ENCODE measurements at regions not wholly inside any gene's neighbourhood (a gene's known extent, or its start where the extent isn't known, plus 50 kb on each side); places are given as distances from the start of the nearest gene placed in this dataset.

DNA sequence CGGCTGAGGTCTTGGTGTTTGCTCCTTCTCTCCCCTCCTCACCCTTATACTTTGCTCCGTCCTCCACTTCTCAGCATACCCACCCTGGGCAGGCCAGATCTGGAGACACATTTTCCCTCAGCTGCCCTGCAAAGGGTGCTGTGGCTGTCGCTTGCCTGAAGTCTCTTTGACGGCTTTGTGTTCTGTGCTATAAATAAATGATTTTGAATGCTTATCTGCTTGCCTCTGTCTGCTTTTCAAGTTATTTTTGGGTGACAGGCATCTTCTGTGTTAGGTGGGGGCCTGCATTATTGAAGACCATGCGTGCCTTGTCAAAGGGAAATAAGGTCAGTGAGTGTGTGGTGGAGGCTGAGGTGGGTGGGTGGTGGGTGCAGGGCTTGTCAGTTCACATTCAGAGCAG, 66.9 kb upstream of the KCND3 start:
- Mint-ChIP-seq H3K4me1 (ENCODE audit: low read depth) (no peaks in the 10 kb centered on the region), H3K27ac (no peak overlapping the region), H3K36me3 (ENCODE audit: low read depth) (no peaks in the 10 kb centered on the region), H3K9me3 (no peaks in the 10 kb centered on the region), H3K27me3 (peaks cover 14% of the 10 kb centered on the region), H3K4me3 (no peak overlapping the region)
- Histone ChIP-seq H3K9me3 (ENCODE audit: control insufficient read depth in 1 of 2, insufficient read depth in 1 of 2, low read length in 2 of 2) (no peaks in the 10 kb centered on the region), H3K4me3 (ENCODE audit: low read length) (no peak overlapping the region), H3K27ac (ENCODE audit: low read depth in 1 of 2, low read length in 2 of 2) (no peak overlapping the region), H3K27me3 (ENCODE audit: control insufficient read depth in 1 of 2, insufficient read depth in 2 of 2, low read length in 2 of 2) (peaks cover 0 to 6% of the 10 kb centered on the region in 2 experiments), H3K4me1 (ENCODE audit: insufficient read depth, low read length) (no peaks in the 10 kb centered on the region), H3K36me3 (ENCODE audit: insufficient read depth, low read length) (no peaks in the 10 kb centered on the region)
- intact Hi-C loops (cut with DNase I, micrococcal nuclease): no loop called here
- ATAC-seq (ENCODE audit: poor library complexity): no peak
- ChIA-PET POLR2A (no interaction called here), CTCF (no interaction called here)
- no peak for DNase-seq
- TF ChIP-seq, protein P1, sequence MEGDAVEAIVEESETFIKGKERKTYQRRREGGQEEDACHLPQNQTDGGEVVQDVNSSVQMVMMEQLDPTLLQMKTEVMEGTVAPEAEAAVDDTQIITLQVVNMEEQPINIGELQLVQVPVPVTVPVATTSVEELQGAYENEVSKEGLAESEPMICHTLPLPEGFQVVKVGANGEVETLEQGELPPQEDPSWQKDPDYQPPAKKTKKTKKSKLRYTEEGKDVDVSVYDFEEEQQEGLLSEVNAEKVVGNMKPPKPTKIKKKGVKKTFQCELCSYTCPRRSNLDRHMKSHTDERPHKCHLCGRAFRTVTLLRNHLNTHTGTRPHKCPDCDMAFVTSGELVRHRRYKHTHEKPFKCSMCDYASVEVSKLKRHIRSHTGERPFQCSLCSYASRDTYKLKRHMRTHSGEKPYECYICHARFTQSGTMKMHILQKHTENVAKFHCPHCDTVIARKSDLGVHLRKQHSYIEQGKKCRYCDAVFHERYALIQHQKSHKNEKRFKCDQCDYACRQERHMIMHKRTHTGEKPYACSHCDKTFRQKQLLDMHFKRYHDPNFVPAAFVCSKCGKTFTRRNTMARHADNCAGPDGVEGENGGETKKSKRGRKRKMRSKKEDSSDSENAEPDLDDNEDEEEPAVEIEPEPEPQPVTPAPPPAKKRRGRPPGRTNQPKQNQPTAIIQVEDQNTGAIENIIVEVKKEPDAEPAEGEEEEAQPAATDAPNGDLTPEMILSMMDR (IDR thresholded peaks at IDR 0.05): no peak

DNA sequence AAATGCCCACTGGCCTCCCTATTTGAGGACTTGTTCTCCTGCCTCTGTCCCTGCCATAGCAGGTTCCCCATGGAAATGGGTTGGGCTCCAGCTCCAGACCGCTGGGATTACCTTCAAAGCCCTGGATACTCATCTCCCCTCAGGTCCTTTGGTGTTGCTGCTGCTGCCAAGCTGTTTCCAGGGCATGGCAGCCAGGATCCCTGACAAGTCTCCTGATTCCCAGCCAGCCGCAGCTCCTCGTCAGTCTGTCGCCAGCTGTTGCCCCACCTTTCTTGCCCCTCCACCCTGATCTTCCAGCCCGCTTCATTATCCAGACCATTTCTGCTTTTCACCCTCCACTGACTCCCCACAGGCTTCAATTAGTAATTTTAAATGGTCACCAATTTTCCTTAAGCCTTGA, 68.3 kb upstream of the KCND3 start:
- H3K9me3 ChIP-seq (ENCODE audit: control insufficient read depth in 1 of 2, insufficient read depth in 1 of 2, low read length in 2 of 2): no peaks in the 10 kb centered on the region
- TF ChIP-seq, protein P1 (IDR thresholded peaks at IDR 0.05): no peak
- POLR2A ChIA-PET: no interaction called here
- DNase-seq: no peak
- peaks cover 0 to 6% of the 10 kb centered on the region in 2 experiments for H3K27me3 ChIP-seq (ENCODE audit: control insufficient read depth in 1 of 2, insufficient read depth in 2 of 2, low read length in 2 of 2)
- no peaks in the 10 kb centered on the region for H3K36me3 Mint-ChIP-seq (ENCODE audit: low read depth)
- H3K27ac ChIP-seq (ENCODE audit: low read depth in 1 of 2, low read length in 2 of 2): no peak overlapping the region
- H3K4me1 Mint-ChIP-seq (ENCODE audit: low read depth): no peaks in the 10 kb centered on the region
- CTCF ChIA-PET: no interaction called here
- no peak overlapping the region for H3K4me3 Mint-ChIP-seq
- no peak for ATAC-seq (ENCODE audit: poor library complexity)
- H3K27me3 Mint-ChIP-seq: peaks cover 22% of the 10 kb centered on the region
- intact Hi-C loops (cut with DNase I, micrococcal nuclease): no loop called here
- H3K27ac Mint-ChIP-seq: no peak overlapping the region
- H3K9me3 Mint-ChIP-seq: no peaks in the 10 kb centered on the region
- H3K36me3 ChIP-seq (ENCODE audit: insufficient read depth, low read length): no peaks in the 10 kb centered on the region
- no peak overlapping the region for H3K4me3 ChIP-seq (ENCODE audit: low read length)
- H3K4me1 ChIP-seq (ENCODE audit: insufficient read depth, low read length): no peaks in the 10 kb centered on the region

DNA sequence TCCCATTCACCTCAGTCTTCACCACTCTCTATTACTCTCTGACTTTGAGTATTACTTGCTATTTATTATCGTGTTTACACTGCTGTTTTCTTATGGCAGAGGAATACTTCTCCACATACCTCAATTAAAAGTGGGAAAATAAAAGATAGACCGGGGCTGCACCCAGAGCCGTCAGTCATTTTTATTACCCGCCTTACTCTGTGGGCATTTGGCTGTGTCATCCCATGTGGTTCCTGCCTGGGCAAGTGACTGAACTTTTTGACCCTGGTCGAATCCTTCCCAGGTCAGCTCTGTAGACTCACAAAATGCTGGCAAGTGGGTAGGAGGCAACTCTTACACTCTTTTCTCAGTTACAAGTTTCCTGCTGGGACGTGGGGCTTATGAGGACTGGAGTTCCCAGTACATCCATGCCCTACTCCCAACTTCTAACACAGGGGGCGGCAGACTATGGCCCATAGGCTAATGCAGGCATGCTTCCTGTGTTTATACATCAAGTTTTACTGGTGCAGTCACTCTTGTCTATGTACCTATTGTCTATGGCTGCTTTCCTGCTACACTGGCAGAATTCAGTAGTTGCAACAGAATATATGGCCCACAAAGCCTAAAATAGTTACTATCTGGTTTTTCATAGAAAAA, 69.5 kb upstream of the KCND3 start:
- Histone ChIP-seq H3K4me1 (ENCODE audit: insufficient read depth, low read length) (no peaks in the 10 kb centered on the region), H3K4me3 (ENCODE audit: low read length) (no peak overlapping the region), H3K9me3 (ENCODE audit: control insufficient read depth in 1 of 2, insufficient read depth in 1 of 2, low read length in 2 of 2) (peaks cover 0 to 4% of the 10 kb centered on the region in 2 experiments), H3K27ac (ENCODE audit: low read depth in 1 of 2, low read length in 2 of 2) (no peak overlapping the region), H3K36me3 (ENCODE audit: insufficient read depth, low read length) (no peaks in the 10 kb centered on the region), H3K27me3 (ENCODE audit: control insufficient read depth in 1 of 2, insufficient read depth in 2 of 2, low read length in 2 of 2) (peaks cover 9 to 11% of the 10 kb centered on the region in 2 experiments)
- Mint-ChIP-seq H3K9me3 (no peaks in the 10 kb centered on the region), H3K27me3 (peaks cover 31% of the 10 kb centered on the region), H3K36me3 (ENCODE audit: low read depth) (no peaks in the 10 kb centered on the region), H3K4me3 (no peak overlapping the region), H3K4me1 (ENCODE audit: low read depth) (no peaks in the 10 kb centered on the region), H3K27ac (no peak overlapping the region)
- TF ChIP-seq, protein P1 (IDR thresholded peaks at IDR 0.05): no peak
- intact Hi-C loops (cut with DNase I, micrococcal nuclease): no loop called here
- ChIA-PET POLR2A (no interaction called here), CTCF (no interaction called here)
- DNase-seq: no peak
- no peak for ATAC-seq (ENCODE audit: poor library complexity)
